Activated T-cell treated with anti-CD3 and anti-CD28 coated beads, Interleukin-2, amount 50 U/mL, for 4 hours (primary cell): ENCODE measurements at regions not wholly inside any gene's neighbourhood (a gene's known extent, or its start where the extent isn't known, plus 50 kb on each side); places are given as distances from the start of the nearest gene placed in this dataset.

ENCODE experiments used
- ATAC-seq, 2 donors: fragments of 200-7000 bp; cut with Tn5 transposase; one replicate each; pipeline ENCODE4 v1.10.0; 2021
- DNase-seq: peaks from one replicate; pipeline ENCODE4 v3.0.0-alpha.2; 2020
- H3K27me3 Mint-ChIP-seq: one replicate; pipeline ENCODE4 v1.8.0; 2021; ENCODE audit warnings: low read depth, mixed read lengths
- H3K36me3 Mint-ChIP-seq: one replicate; pipeline ENCODE4 v1.8.0; 2022; ENCODE audit warnings: mixed read lengths; ENCODE audit not compliant: insufficient read depth
- H3K4me1 Mint-ChIP-seq: one replicate; pipeline ENCODE4 v1.8.0; 2021; ENCODE audit warnings: low read depth, mixed read lengths
- H3K4me3 Mint-ChIP-seq: one replicate; pipeline ENCODE4 v1.8.0; 2021; ENCODE audit warnings: mild to moderate bottlenecking, moderate library complexity, mixed read lengths
- H3K9me3 Mint-ChIP-seq: one replicate; pipeline ENCODE4 v1.8.0; 2021; ENCODE audit warnings: mixed read lengths

DNA sequence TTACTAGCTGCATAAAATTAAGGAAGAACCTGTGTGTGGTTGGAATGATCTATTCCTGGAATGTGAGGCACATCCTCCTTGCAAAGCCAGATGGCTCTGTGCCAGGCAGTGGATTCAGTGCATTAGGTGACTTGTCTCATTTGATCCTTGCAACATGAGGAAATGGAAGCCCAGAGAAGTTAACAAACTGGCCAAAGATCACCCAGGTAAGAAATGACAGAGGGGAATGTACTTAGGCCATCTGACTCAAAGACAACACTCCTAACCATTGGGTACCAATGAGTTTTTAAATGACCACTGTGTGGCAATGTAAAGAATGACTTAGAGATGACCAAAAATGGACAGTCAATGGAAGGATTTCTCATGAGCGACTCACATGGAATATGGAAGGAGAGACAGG lies 114.2 kb upstream of the RXFP2 start:
- Mint-ChIP-seq H3K27me3 (peaks cover 10% of the 10 kb centered on the region), H3K4me3 (no peak overlapping the region), H3K4me1 (no peaks in the 10 kb centered on the region), H3K36me3 (no peaks in the 10 kb centered on the region), H3K9me3 (no peaks in the 10 kb centered on the region)
- DNase-seq (no peak), ATAC-seq (no peak)

DNA sequence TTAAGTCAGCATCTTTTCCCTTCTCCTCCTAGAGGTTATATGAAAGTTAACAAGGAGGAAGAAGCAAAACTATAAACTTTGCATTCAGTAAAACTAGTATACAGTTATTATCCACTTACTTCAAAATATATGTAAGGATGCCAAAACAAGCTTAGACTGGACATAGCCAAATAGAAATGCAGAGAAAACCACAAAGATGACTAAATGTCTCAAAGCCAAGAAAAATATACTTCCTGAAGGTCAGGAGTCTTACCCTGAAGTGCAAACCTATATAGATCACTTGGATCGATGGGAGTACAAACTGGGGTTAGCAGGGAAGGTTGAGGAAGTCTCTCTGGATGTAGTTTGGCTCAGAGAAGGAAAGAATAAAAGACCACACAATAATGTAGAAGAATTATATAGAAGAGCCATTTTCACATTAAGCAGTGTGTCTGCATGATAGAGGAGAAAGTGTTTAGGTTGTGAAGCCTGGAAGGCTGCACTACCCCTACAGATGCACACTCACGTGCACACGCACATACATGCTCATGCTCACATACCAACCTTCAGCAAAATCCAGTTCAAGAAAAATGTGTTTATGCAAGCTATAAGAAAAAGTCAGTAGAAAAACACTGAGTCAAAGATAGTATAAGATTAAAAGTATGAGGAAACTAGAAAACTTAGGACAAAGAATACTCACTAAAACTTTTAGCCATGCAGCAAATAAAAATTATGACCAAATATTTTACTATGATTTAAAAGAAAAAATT lies 112.1 kb upstream of the RXFP2 start:
- no peaks in the 10 kb centered on the region for H3K9me3 Mint-ChIP-seq
- peaks cover 10% of the 10 kb centered on the region for H3K27me3 Mint-ChIP-seq
- no peaks in the 10 kb centered on the region for H3K4me1 Mint-ChIP-seq
- no peaks in the 10 kb centered on the region for H3K36me3 Mint-ChIP-seq
- DNase-seq (no peak), ATAC-seq (no peak)
- no peak overlapping the region for H3K4me3 Mint-ChIP-seq

DNA sequence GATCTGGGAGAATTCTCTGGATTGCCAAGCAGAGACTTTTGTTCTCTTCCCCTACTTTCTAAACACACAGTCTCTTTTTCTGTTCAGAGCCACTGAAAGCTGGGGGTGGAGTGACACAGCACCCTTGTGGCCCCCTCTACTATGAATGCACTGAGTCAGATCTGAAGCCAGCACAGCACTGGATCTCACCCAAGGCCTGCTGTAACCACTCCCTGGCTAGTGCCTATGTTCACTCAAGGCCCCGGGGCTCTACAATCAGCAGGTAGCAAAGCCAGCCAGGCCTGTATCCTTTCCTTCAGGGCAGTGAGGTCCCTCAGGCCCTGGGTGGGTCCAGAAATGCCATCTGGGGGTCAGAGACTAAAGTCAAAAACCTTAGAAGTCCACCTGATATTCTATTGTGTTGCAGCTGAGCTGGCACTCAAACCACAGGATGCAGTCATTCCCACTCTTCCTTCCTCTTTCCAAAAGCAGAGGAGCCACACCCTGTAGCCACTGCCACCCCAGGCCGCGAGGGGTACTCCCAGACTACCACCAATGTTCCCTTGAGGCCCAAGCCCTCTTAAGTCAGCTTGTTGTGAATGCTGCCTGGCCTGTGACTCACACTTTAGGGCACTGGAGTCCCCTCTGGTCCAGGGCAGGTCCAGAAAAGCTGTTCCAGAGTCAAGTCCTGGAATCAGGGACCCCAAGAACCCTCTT lies 110.1 kb upstream of the RXFP2 start:
- H3K4me1 Mint-ChIP-seq = no peaks in the 10 kb centered on the region
- no peak for ATAC-seq
- peaks cover 10% of the 10 kb centered on the region for H3K27me3 Mint-ChIP-seq
- no peak overlapping the region for H3K4me3 Mint-ChIP-seq
- no peaks in the 10 kb centered on the region for H3K36me3 Mint-ChIP-seq
- peaks cover 3% of the 10 kb centered on the region for H3K9me3 Mint-ChIP-seq
- DNase-seq = no peak

DNA sequence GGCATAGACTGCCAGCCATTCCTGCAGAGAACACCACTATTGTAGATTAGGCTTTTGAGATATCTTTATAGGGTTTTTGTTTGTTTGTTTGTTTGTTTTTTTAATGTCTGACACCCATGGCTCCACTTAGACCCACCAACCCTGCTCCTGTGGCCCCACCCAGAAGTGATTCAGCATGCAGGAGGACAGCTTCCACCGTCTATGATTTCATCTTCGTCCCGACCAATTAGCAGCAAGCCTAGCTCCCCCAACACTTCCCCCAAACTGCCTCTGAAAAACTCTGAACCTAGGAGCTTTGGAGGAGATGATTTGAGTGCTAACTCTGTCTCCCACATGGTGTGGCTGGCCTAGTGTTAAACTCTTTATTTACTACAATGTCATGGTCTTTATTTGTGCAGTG lies 108.3 kb upstream of the RXFP2 start:
- no peak for ATAC-seq
- peaks cover 9% of the 10 kb centered on the region for H3K27me3 Mint-ChIP-seq
- H3K36me3 Mint-ChIP-seq = no peaks in the 10 kb centered on the region
- no peak for DNase-seq
- no peaks in the 10 kb centered on the region for H3K4me1 Mint-ChIP-seq
- H3K4me3 Mint-ChIP-seq = no peak overlapping the region
- peaks cover 11% of the 10 kb centered on the region for H3K9me3 Mint-ChIP-seq

DNA sequence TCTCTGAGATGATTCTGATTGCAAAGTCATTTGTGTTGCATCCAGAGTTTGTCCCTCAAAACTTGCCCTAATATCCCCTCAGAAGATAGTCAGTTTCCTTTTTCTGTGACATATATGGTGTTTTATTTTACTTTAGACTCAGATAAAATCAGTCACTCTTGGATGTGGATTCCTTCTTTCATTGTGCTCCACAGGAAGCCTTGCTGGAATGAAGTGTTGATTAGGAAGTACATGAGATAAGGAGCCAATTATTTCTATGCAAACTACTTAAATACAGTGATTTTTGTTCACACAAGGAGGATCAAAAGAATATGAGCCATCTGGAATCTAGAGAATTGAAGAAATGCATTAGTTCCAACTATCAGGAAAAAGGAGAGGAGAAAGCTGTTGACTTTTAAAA lies 107.6 kb upstream of the RXFP2 start:
- Mint-ChIP-seq H3K27me3 (peaks cover 4% of the 10 kb centered on the region), H3K9me3 (peaks cover 12% of the 10 kb centered on the region), H3K4me1 (no peaks in the 10 kb centered on the region), H3K4me3 (no peak overlapping the region), H3K36me3 (no peaks in the 10 kb centered on the region)
- no peak for ATAC-seq
- DNase-seq = no peak

DNA sequence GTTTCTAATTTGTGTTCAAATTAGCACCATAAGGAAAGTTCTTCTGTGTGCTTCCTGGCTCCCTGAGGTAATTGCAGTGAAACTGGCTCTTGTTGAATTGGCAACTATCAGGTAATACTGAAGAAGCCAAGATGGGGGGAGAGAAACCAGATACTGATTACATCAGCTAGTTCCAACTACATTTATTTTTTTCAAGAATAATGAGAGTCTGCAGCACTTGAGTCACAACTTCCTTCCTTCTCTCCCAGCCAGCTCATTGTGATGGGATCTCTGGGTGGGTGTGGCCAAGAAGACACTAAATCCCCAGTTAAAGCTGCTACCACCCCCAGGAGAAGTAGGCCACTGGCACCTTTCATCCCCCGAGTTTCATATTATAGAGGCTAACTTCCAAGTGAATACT lies 100.7 kb upstream of the RXFP2 start:
- H3K4me1 Mint-ChIP-seq = no peaks in the 10 kb centered on the region
- no peak overlapping the region for H3K4me3 Mint-ChIP-seq
- no peaks in the 10 kb centered on the region for H3K36me3 Mint-ChIP-seq
- DNase-seq = no peak
- ATAC-seq = no peak
- H3K9me3 Mint-ChIP-seq = peaks cover 27% of the 10 kb centered on the region
- H3K27me3 Mint-ChIP-seq = no peaks in the 10 kb centered on the region

DNA sequence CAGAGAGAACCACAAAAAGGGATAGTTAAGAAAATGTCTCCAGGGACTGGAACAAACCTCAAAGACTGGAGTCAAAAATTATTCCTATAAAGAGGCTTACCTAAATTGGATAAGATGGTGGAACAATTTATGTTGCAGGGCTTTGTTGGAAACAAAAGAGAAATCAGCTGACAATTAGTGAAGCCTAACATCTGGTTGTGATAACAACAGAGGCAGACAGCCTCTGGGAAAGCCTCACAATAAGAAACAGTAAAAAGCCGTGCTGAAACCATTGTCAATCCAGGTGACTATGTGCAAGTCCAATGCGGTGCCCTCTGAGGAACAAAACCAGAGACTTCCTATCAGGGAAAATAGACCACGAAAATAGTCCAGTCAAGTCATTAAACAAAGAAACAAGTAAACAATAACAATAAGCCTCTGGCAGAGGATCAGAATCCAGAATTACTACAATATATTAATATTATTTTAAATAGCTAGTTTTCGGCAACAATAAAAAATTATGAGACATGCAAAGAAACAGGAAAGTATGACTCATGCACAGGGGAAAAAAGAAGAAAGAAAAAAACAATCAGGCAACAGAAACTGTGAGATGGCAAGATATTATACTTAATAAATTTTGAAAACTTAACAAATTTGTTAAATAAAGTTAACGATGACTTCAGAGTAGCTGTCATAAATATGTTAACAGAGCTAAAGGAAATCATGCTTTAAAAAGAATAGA lies 99.7 kb upstream of the RXFP2 start:
- ATAC-seq (no peak), DNase-seq (no peak)
- Mint-ChIP-seq H3K36me3 (no peaks in the 10 kb centered on the region), H3K4me3 (no peak overlapping the region), H3K9me3 (peaks cover 23% of the 10 kb centered on the region), H3K27me3 (no peaks in the 10 kb centered on the region), H3K4me1 (no peaks in the 10 kb centered on the region)

DNA sequence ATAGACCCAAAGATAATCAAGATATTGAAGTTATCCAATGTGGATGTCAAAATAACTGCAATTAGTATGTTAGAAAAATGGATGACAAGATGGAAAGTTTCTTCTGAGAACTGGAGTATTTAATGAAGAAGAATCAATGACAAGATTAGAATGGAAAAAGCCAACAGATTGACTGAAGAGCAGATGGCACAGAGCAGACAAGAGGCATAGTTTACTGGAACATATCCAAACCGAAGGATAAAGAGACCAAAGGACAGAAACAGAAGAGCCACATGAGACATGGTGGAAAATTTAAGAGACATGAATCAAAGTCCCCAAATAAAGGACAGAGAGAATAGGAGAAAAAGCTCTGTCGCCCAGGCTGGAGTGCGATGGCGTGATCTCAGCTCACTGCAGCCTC lies 89.6 kb upstream of the RXFP2 start:
- H3K9me3 Mint-ChIP-seq = no peaks in the 10 kb centered on the region
- no peaks in the 10 kb centered on the region for H3K36me3 Mint-ChIP-seq
- ATAC-seq = no peak
- no peaks in the 10 kb centered on the region for H3K4me1 Mint-ChIP-seq
- no peak overlapping the region for H3K4me3 Mint-ChIP-seq
- DNase-seq = no peak
- H3K27me3 Mint-ChIP-seq = no peaks in the 10 kb centered on the region

DNA sequence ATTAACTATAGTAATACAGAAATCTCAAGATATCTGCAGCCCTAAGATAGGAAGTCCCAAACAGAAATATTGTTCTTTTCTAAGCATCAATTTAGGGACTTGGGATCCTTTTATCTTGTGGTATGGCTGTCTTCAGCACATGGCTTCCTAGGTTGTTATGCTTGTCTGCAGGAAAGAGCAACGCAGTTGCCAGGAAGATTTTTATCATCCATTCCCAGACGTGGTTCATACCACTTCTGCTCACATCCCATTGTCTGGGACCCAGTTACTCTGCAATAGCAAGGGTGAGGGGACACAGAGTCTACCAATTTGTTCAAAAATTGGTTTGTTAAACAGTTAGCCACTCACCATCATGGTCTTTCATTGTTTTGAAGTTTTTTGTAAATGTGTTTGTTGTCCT lies 85.6 kb upstream of the RXFP2 start:
- Mint-ChIP-seq H3K9me3 (no peaks in the 10 kb centered on the region), H3K36me3 (no peaks in the 10 kb centered on the region), H3K4me1 (no peaks in the 10 kb centered on the region), H3K27me3 (no peaks in the 10 kb centered on the region), H3K4me3 (no peak overlapping the region)
- DNase-seq (no peak), ATAC-seq (no peak)

DNA sequence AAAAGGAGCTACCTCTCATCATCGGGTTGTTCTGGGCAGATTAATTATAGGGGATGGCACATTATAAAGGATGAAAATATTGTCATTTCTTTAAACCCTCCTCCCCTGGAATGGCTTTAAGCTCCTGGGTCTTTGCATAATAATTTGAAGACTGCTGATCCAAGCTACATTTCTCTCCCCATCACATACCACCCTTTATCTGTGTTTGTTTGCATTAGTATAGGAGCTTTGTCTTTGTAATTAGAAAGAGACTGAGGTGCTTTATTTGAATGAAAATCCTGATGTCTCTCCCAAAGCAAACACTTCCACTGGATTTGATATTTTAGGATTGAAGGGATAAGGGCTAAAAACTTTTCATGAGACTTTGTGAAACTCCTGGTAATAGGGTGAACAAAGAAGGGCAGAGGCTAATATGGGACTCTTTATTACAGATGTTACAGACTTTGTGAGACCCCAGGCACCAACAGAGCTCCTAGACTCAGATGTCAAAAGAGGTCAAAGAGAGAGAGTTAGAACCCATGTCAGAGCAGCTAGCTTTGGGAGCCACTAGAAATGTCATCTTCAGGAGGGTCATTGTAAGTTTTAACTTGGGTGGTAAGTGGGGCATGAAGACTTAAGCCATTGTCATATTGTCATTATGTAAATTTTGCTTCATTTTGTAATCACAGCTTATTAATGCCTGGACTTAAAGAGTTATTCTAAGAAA lies 75.3 kb upstream of the RXFP2 start:
- DNase-seq (no peak), ATAC-seq (no peak)
- Mint-ChIP-seq H3K36me3 (no peaks in the 10 kb centered on the region), H3K4me3 (no peak overlapping the region), H3K9me3 (peaks cover 23% of the 10 kb centered on the region), H3K27me3 (peaks cover 3% of the 10 kb centered on the region), H3K4me1 (no peaks in the 10 kb centered on the region)

DNA sequence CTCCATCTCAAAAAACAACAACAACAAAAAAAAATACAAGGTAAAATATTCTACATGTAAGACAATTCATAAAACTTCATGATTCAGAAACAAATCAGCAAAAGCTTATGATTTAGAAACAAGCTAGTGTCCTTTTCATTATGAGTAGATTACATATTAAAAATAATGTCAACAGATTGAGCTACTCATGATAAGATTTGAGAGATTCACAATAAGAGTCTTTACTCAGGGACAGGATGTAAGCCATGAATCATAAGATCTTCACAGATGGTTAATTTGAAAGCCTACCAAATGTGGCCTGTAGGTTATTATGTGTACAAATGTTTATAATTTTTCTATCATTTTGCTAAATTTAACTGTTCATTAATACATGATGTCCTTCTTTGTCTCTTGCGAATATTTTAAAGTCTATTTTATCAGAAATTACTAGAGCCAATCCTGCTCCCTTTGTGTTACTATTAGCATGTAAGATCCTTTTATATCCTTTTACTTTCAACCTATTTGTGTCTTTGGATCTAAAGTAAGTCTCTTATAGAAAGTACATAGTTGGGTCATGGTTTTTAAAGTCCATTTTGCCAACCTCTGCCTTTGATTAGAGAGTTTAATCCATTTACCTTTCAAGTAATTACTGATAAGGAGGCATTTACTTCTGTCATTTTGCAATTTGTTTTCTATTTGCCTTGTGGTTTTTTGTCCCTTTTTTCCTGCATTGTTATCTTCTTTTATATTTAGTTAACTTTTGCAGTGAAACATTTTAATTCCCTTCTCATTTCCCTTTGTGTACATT lies 68.3 kb upstream of the RXFP2 start:
- Mint-ChIP-seq H3K9me3 (peaks cover 14% of the 10 kb centered on the region), H3K4me1 (no peaks in the 10 kb centered on the region), H3K36me3 (no peaks in the 10 kb centered on the region), H3K27me3 (no peaks in the 10 kb centered on the region), H3K4me3 (no peak overlapping the region)
- DNase-seq (no peak), ATAC-seq (no peak)

DNA sequence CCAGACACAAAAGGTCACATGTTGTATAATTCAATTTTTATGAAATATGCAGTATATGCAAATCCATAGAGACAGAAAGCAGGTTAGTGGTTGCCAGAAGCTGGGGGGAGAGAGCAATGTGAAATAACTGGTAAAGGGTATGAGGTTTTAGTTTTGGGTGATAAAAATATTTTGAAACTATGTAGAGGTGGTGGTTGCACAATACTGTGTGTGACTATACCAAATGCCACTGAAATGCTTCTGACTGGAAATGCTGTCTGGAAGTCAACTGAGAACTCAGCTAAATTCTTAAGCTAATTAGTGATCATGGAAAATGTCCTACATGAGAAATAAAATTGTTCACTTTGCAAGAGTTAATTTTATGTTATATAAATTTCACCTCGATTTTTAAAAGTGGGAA lies 65.3 kb upstream of the RXFP2 start:
- no peaks in the 10 kb centered on the region for H3K27me3 Mint-ChIP-seq
- H3K36me3 Mint-ChIP-seq = no peaks in the 10 kb centered on the region
- H3K4me3 Mint-ChIP-seq = no peak overlapping the region
- ATAC-seq = no peak
- DNase-seq = no peak
- no peaks in the 10 kb centered on the region for H3K4me1 Mint-ChIP-seq
- H3K9me3 Mint-ChIP-seq = peaks cover 6% of the 10 kb centered on the region

DNA sequence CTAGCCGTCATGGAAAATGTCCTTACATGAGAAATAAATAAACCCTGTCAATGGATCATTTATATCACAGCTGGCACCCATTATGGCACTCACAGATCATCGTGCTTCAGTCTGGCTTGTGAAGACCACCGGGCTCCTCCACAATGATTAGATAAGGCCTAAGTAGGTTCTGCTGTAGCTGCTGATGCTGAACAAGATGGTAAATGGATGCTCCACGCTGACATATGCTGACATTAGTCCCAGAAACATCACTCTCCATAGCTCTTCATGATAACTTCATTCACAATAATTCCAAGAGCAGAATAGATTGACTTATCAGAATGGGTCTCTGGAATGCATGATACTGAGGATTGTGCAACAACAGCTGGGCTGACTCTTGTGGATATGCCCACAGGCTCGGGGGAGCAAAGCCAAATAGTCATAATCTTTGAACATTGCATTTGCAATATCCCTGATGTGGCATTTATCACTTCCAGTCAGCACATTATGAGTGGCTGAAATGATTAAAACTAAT lies 63.8 kb upstream of the RXFP2 start:
- H3K4me1 Mint-ChIP-seq = no peaks in the 10 kb centered on the region
- DNase-seq = no peak
- H3K4me3 Mint-ChIP-seq = no peak overlapping the region
- H3K36me3 Mint-ChIP-seq = no peaks in the 10 kb centered on the region
- no peaks in the 10 kb centered on the region for H3K27me3 Mint-ChIP-seq
- H3K9me3 Mint-ChIP-seq = peaks cover 6% of the 10 kb centered on the region
- no peak for ATAC-seq

DNA sequence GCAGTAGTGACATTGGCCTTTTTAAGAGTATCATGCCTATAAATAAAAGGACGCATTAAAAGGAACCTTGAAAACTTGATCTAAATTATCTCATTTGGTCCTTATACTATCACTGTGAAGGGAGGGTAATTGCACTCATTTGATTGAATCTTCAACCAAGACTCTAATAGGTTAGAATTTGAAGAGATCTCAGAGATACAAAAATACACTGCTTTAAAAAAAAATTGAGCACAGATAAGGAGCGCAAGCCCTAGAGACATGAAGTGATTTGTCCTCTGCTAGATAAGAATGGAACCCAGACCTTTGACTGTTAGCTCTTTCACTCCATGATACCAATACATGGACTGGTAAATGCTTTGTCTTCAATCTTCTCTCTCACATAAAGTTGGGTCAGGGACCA lies 58.2 kb upstream of the RXFP2 start:
- Mint-ChIP-seq H3K27me3 (peaks cover 2% of the 10 kb centered on the region), H3K36me3 (no peaks in the 10 kb centered on the region), H3K4me1 (no peaks in the 10 kb centered on the region), H3K9me3 (peaks cover 8% of the 10 kb centered on the region), H3K4me3 (no peak overlapping the region)
- ATAC-seq = no peak
- DNase-seq = no peak
